Stimulated activated CD8-positive, alpha-beta memory T cell treated with anti-CD3 and anti-CD28 coated beads, Interleukin-7, amount 100 ng/mL, for 24 hours (primary cell): ENCODE measurements at regions not wholly inside any gene's neighbourhood (a gene's known extent, or its start where the extent isn't known, plus 50 kb on each side); places are given as distances from the start of the nearest gene placed in this dataset.

Experiments used
- DNase-seq: peaks from one replicate; pipeline ENCODE4 v3.0.0-alpha.2; 2020; ENCODE audit warnings: low read depth

DNA sequence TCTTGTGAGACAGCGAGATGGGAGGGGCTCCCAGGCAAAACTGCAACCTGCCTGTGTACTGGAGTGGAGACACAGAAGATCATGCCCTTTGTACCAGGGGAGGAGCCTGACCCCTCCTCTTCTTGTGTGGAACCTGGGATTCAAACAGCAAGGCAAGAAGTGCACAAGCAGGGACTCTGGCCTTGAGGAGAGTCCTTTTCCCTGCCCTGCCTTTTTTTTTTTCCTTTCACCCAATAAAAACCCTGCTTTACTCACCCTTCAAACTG lies 251.8 kb upstream of the OPRM1 start:
- DNase-seq: no peak

GRCh38 chr6:153781306-153781705 lies 257.7 kb upstream of the OPRM1 start:
- no peak for DNase-seq

DNA sequence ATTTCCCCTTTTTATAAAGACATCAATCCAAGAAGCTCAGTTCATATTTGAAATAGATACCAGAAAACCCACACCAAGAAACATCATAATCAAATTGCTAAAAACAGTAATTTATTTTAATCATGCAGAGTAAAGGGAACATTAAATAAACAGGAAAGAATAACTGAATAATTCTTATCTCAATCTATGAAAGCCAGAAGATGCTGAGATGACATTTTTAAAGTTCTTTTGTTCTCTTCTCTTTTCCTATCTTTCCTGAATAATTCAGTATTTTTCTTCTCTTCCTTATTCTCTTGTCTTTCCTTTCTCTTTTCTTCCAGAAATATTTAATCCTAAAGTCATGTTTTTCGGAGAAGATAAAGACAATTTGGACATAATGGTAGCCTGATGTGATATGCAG lies 259.0 kb upstream of the OPRM1 start:
- DNase-seq: no peak

DNA sequence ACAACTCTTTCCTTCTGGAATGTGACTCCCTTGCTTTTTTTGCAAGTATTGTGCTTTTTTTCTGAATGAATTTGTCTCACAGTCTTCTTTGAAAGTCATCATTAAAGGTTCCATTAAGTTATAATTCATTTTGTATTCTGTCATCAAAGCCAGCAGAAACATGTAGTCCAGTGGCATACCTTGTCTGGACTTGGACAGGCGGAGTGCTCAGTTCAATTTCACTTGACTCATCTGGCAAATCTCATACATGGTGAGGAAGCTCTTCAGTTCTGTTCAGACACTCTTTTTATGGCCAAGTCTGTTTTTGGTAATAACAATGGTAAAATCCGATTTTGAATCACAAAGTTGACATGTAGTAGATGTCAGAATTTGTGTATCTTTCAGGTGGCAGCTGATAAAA lies 260.8 kb upstream of the OPRM1 start:
- no peak for DNase-seq

GRCh38 chr6:153771577-153771976 lies 267.5 kb upstream of the OPRM1 start:
- DNase-seq: no peak

DNA sequence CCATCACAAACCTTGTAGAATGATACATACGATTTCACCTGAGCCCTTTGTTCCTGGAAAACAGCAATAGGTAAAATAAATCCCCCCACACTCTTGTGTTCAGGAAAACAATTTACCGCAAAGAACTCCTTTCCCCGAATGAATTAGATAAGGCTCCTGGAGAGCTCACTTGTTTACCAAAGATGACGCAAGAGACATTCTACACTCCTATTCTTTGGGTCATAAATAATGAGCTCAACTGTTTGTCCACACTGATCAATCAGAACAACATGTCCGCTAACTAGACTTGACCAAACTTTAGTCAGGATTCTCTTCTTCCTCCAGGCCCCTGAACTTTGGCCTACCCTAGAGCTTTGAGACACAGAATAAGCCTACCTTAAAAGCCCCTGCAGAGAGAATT lies 271.9 kb upstream of the OPRM1 start:
- no peak for DNase-seq

DNA sequence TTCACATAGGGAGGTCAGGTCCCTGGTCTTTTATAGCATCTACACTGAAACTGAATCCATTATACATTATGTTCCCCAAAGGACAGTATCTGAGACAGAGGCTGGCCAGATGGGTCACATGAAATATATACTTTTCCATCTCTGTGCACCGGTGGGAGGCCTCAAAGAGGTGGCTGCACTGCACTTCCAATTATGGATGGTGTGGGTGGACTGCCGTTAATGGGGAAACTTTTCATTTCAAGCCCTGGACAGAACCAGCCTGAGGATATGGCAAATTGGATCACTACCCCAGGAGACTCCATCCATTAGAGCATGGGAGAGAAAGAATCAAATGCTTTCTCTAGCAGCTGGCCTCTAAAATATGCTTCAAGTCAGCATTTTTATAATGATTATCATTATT lies 280.5 kb upstream of the OPRM1 start:
- no peak for DNase-seq

GRCh38 chr6:153735761-153736160 lies 303.3 kb upstream of the OPRM1 start:
- no peak for DNase-seq

DNA sequence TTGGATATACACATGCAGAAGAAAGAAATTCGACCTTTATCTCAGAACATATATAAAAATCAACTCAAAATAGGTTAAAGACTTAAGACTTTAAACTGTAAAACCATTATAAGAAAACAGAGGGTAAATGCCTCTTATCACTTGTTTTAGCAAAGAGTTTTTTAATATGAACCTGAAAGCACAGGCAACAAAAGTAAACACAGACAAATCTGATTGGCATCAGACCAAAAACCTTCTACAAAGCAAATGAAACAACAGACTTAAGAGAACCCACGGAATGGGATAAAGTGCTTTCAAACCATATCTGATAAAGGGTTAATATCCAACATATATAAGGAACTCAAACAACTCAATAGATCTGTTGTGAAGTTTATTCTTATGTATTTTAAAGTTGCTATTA lies 309.9 kb upstream of the OPRM1 start:
- DNase-seq: no peak

DNA sequence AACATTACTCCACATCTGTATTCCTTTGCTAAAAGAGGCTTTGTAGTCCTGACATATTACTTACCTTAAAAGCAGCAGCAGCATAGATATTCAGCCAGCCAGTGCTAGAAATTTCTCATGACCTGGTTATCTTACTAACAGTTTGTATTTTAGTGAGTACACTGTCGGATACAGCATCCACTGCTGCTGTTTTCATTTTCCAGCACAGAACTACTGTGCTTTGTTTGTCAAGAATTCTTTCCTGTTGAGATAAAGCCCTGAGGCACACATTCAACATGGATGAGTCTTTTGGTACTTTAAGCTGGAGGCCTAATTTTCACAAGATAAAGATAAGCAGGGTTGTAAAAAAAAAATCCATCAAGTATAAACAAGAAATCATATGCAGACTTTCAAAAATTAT lies 311.2 kb upstream of the OPRM1 start:
- no peak for DNase-seq

- DNase-seq: no peak
These were observed 313.6 kb upstream of the OPRM1 start for GRCh38 chr6:153725456-153725855.

DNA sequence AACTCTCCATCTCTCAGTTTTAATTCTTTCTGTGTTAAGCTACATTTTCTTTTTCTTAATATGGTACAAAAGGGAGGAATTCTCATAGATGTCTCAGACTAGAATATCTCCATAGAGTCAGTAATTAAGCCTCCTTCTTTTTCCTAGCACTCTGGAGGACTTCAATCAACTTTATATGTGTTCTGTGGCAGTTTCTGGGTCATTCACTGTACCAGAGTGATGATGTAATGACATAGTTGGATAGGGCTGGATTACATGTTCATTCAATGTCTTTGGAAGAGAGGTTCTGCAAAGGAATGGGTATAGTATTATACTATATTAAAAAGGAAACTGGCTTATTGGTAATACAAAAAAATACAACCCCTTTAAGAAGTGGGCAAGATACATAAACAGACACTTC lies 318.3 kb upstream of the OPRM1 start:
- no peak for DNase-seq

- DNase-seq: no peak
These were observed 333.6 kb upstream of the OPRM1 start for GRCh38 chr6:153705429-153705828.

GRCh38 chr6:153702671-153703070 lies 336.4 kb upstream of the OPRM1 start:
- DNase-seq: no peak

- DNase-seq: no peak
These were observed 340.4 kb upstream of the OPRM1 start for GRCh38 chr6:153698637-153699036.

DNA sequence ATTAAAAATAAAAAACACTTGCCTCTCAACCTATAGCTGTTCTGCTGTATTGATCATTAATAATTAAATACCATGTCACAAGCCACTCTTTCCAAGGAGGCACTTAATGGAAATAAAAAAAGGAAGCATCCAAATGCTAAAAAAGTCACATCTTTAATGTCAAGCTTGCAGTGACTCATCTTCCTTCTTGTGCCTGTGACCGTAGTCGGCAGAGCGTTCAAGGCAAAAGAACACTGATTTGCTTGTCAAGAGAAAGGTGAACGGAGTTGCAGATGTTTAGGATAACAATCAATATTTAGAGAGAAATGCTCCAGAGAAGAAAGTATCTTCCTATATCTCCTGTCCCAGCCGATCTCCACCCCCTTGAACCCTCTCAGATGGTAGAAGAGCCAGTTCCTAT lies 341.0 kb upstream of the OPRM1 start:
- DNase-seq: no peak

GRCh38 chr6:153677522-153677921 lies 361.5 kb upstream of the OPRM1 start:
- DNase-seq: no peak

GRCh38 chr6:153673750-153674149 lies 365.3 kb upstream of the OPRM1 start:
- DNase-seq: no peak

DNA sequence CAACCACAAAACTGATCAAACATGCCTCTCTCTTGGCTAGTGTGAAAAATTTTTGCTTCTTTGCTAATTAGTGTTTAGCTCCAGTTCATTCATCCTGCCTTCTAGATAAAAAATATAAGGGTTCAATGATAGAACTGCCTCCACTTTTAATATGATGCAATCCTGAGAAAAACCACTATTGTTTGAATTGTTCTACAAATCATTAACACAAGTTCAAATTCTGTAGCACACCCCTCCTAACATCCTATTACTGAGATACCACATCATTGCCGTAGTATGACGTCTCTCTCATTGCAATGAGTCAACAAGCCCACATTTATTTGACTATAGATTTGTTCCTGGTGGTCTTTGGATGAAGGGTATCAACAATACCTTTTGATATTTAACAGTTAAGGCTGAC lies 365.8 kb upstream of the OPRM1 start:
- DNase-seq: no peak

GRCh38 chr6:153670403-153671026 lies 368.5 kb upstream of the OPRM1 start:
- no peak for DNase-seq

- no peak for DNase-seq
These were observed 370.3 kb upstream of the OPRM1 start for GRCh38 chr6:153668758-153669157.

DNA sequence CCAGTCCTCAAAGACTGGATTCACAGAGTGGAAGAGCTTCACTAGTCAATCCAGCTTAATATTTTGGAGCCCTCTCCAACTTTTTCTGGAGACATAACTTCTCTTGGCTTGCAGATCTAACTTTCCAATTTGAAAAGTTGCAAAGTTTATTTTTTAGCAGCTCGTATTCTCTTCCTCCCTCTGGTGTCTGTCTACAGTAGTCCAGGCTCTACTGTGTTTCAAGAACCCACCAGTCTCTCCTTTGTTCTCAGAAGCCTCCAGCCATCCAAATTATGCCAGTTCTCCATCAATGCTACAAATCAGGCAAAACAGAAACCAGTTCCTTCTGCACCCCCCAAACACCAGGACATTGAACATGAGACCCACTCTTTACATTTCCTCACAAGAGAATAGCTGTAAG lies 376.1 kb upstream of the OPRM1 start:
- no peak for DNase-seq

DNA sequence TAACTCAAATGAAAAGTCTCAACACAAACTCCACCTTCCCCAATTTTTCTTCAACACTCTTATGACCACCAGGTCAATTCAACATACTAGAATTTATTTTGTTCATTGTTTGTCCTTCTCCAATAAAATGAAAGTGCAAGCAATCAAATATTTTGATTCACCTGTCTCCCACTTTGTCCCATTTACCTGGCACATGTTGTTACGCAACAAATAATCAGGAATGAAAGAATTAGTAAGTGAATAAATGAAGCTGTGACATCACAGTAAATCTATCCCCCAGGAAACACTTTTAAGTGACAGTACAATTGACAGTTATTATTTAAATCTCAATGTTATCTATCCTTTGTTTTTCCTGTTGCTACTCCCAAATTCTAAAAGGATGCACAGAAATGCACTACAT lies 393.7 kb upstream of the OPRM1 start:
- no peak for DNase-seq

DNA sequence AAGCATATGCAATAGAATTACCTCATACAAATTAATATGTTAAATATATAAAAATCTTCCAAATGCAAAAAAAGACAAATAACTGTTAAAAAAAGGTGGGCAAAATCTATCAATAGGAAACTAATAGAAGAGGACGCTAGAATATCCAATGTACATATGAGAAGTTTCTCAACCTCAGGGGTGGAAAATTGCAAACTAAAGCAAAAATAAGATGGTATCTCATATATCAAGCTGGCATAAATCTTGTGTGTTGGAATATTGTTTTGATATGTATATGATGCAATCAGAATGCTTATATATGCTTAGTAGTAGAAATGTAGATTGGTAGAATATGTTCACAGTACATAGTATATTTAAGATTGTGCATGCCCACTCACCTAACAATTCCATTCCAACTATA lies 395.0 kb upstream of the OPRM1 start:
- DNase-seq: no peak

DNA sequence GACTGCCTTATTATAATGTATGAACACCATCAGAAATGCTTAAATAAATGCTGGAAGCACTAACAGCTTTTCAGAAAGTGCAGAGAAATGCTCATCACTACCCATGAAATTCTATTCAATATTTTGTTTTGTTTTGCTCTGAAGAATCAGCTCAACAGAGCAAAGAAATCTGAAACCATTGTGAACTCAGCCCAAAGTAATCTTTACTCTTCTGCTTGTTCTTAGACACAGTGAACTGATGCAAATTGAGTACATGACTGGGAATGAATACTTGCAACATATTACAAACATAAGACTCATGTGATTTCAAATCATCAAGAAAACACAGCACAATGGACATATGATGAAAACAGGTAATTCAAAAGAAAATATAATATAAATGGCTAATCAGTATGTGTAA lies 404.6 kb upstream of the OPRM1 start:
- DNase-seq: no peak
